Activated T-cell treated with anti-CD3 and anti-CD28 coated beads for 24 hours (primary cell): ENCODE measurements at regions not wholly inside any gene's neighbourhood (a gene's known extent, or its start where the extent isn't known, plus 50 kb on each side); places are given as distances from the start of the nearest gene placed in this dataset.

Source experiments
- DNase-seq: peaks from one replicate; pipeline ENCODE4 v3.0.0-alpha.2; 2020; ENCODE audit warnings: low read depth

DNA sequence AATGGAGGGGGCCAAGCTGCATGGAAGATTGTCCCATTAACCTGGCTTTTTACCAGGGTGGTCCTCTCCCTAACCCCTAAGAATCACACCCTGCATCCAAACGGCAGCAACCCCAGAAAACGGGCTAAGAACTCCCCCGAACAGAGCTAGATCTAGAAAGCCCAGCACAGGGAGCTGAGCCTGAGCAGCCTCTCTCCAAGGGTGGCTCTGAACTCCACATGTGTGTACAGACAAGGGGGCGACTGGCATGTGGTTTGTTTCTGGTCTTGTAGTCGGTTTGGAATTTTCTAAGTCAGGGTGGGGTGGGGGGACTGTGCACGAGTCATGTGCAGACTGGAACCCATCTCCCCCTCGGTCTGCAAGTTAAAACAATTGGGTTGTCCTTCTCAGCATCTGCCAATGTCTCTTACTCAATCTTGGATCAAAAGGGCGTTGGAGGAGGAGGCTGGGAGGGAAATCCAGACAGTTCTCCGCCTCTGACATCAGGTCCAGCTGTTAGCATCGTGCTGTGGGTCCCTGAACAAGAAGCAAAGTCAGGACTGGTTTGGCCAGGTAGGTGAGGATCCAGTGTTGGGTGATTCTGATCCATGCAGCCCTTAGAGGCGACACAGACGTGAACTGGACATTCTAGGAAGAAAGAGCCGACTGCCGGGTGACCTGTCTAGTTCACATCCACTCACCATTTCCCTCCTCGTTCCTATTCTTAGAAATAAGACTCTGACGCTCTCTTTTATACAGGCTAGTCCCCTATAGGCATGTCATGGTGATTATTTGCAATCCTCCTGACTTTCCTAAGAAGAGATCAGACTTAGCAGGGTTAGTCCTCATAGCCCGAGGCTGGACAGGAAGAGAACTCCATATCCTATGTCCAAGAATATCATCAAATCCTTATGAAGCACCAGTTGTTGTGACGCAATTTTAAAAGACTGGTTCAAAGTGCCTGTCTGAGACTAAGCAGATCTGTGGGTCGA is 381.8 kb downstream of the SOX9 start:
- DNase-seq, result no peak

DNA sequence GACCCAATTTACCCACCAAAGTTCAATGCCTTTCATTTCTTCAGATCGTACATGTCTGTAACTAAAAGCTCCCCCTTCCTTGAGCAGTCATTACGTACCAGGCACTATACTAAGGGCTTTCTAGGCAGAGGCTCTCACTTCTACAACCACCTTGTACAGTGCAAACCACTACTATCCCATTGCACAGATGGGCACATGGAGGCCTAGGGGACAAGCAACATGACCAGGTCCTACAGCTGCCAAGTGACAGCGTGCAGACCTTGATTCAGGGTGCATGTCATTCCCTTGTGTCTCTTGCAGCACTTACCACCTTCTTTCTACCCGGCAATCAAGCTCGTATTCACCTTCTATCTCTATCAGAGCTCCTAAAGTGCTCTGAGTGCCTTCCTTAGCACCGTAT is 382.7 kb downstream of the SOX9 start:
- DNase-seq, result no peak

DNA sequence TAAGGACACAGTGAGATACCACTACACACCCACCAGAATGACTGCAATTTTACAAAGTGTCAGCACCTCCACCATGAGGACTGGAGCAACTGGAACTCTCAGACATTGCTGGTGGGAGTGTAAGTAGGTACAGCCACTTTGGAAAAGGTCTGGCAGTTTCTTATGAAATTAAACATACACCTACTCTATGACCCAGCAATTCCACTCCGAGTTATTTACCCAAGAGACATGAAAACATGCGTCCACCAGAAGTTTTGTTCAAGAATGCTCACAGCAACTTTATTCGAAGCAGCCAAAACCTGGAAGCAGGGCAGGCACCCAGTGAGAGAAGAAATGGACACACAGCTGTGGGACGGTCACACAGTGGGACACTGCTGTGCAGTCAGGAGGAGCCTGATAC is 384.0 kb downstream of the SOX9 start:
- DNase-seq, result no peak

DNA sequence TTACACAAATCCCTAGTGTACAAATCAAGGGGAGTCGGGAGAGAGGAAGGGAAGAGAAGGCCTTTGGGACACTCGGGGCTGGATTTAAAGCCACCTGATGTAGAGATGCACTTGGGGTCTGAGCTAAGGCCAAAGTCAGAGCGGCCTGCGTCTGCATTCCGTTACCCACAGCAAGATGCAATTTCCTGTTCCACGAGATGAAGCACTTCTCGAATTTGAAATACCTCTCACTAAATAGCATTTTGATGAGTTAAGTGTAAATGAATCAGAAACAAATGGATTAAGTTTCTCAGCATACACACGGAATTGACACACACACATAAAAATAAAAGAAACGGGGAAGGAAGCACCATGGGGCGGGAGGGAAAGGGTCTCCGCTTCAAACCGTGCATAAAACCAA is 386.0 kb downstream of the SOX9 start:
- DNase-seq, result no peak

DNA sequence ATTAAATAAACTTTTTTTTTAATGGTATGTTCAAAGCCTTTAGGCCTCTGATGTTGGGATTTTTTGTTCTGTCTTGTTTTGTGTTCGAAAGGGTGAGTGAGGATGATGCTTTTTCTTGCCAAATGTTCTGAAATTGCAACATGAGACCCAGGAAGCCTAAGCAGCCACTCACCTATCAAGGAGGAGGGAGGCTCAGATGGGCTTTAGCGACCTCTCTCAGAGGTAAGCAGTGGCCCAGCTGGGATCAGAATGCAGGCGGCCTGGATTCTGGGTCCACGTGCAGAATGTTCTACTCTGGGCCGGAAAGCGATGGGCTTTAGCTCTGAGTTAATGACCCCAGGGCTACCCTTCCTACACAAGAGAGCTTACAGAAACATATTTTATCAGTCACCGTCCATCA is 386.6 kb downstream of the SOX9 start:
- DNase-seq, result no peak

DNA sequence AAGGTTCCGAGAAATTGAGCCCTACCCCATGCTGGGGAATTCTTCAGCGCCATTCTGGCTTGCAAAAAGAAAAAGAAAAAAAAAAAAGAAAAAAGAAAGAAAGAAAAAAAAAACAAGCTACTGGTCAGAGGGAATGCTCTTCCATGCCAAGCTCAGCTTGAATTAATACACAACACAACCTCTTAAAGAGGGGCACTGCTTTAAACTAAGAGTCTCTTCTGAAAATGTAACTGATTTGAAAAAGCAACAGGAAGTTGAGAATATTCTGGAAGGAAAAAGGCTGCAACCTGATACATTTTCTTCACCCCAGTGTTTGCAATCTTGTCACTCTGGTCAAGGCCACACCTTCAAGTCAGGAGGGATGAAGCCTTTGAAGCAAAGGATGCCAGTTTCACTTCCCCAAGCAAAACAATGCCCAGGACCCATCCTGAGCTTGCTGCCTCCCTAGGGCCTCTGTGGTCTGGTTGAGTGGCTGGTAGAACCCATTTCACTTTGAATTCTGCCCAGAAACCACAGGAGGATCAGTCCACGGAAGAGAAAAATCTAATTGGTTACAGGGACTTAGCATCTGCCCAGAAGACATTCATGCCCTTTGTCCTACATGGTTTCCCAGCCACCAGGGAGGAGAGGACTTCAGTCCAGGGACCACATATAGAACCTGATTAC is 389.7 kb downstream of the SOX9 start:
- no peak for DNase-seq

DNA sequence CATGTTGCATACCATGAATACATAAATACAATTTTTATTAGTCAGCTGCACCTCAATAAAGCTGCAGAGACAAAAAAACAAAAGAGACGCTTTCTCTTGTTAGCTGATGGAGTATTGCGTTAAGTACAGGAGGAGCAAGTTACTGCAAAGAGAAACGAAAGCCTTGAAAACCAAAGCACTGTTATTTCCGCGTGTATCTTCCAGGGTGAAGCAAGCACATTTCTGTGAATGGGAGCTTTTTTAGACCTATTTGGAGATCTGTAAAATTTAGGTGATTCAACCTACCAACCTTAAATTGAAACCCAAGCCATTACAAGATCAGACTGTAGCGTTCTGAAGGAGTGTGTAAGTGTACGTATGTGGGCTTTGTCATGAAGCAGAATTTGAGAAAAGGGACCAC is 390.4 kb downstream of the SOX9 start:
- DNase-seq, result no peak

DNA sequence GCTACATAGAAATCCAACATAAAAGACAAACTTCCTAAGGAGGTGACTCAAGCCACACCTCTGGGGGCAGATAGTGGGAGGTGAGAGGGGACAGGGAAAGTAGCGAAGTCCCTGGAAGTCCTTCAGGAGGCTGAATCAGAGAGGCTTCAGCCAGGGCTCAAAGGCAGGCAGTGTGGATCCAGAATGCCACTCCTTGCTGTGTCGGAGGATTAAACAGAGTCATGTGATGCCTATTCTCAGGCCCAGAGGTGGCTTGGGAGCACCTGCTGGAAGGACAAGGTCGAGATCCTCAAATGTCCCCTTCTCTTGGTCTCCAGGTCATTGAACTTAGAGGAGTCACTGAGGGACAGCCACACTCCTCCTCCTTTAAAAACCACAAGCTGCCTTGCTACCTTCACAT is 391.1 kb downstream of the SOX9 start:
- DNase-seq, result no peak

DNA sequence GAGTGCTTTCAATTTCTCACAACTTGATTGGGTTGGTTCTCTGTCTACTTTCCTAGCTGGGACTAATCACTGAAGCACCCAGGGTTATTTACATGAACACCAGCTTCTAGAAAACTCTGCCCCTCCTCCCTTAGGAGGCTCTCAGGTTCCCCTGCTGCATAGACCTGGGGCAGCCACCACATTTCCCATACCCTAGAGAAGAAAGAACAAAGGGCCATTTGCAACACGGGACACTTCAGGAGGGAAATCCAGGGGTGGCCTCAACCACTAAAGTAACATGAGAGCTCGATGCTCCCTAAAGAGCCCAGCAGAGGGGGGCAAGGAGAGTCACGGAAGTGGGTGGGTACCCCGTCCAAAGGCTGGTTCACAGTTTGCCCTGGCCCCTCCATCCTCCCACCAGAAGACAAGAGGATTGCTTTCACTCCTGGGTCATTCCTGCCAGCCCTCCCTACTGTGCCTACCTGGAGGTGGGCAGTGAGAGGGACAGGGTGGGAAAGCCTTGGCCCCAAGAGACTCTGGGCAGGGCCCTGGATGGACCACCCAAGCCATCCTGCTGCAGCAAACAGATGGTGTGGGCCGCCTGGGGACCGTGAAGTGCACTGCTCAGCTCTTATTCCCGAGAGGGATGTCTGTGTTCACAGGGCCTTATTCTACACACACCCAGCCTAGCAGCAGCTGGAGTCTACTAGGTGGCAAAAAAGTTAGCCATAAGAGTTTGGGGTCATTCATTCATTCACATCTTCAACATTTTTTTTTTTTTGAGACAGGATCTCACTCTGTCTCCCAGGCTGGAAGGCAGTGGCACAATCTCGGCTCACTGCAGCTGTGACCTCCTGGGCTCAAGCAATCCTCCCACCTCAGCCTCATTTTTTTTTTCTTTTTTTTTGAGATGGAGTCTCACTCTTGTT is 392.1 kb downstream of the SOX9 start:
- no peak for DNase-seq

DNA sequence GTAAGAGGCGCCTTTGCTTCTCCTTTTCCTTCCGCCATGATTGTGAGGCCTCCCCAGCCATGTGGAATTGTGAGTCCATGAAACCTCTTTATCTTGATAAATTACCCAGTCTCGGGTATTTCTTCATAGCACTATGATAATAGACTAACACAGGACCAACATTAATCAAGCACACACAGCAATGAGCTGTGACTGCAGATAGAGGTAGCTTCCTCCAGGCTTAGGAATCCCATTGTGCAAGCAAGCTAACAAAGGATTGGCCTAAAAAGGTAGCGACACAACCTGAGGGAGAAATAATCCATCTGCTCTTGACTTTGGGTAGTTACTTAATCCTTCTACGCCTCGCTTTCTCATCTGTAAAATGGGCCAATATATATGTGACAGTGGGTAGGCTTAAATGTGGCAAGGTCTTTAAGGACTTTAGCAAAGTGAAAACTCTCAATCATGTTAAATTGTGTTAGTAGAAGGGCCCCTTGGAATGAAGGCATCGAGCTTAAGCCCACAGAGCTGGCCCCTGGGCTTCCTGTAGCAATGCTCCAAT is 393.6 kb downstream of the SOX9 start:
- no peak for DNase-seq

DNA sequence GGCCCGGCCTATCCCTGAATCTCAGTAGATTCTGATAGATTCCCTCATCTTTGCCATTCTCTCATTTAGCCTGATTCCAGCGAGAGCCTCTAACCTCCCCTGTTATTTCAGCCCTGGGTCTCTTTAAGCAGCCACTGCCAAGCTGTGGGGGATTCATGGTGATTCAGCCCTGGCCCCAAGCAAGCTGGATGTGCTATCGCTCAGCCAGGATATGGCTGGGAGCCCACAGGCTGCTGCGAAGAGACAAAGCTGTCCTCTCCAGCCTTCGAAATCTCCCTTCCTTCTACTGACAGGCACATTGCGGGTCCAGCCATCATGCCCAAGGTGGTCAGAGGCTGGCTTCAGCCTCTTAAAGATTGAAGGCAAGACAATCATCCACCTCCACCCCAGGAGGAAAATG is 394.1 kb downstream of the SOX9 start:
- DNase-seq, result no peak

DNA sequence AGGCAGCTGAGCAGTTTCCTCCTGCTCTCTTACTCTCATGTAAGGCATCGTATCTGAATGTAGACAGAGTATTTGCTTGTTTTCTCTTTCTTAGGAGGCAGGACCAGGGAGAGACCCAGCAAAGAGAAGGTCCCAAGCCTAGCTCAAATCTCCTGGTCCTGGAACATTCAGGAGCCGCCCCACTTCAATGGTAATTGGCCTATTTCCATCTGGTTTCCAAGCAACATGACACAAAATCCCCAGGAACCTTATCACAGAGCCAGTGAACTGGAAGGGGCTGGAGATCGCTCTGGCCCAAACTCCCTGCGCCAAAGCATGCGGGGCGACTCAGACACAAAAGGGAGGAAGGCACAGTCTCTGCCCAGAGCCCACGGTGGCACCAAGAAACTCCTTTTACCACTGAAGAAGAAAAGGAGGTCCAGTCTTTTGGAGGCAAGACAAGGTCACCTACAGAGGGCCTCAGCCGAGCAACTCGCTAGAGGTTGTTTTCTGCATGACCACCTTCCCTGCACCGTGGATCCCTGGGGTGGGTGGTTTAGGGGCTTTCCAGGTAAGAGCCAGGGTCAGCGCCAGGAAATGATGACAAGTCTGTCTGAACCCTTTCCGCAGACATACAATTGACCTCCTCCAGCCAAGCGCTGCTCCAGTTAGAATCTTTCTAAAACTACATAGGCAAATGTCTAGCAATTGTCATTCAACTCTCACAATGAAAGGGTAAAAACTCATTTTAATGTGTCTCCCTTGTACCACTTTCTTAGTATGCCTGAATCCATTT is 394.7 kb downstream of the SOX9 start:
- DNase-seq, result no peak

DNA sequence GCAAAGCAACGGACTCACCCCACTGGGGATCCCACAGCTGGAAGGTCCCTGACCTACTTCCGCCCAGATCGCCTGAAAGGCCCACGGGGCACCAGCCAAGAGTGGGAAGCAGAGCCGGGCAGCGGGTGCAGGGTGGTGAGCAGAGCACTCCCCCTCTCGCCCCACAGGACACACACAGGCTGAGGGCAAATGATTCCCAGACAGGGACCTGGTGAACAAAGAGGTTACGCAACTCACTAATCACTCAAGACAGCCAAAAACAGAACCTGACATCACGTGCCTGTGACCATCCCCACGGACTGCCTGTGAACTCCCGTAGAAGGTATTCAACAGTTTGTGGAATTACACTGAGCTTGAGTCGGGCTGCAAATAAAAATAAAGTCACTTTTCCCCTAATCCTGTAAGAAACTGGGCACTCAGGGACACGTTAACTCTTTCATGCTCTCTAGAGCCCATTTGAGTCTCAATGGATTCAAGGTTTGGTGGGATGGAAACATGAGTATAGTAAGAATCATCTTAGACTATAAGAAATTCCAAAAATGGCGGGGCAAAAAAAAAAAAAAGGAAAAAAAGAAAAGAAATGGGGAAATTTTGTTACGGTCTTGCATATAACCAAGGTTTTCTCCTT is 396.1 kb downstream of the SOX9 start:
- no peak for DNase-seq

DNA sequence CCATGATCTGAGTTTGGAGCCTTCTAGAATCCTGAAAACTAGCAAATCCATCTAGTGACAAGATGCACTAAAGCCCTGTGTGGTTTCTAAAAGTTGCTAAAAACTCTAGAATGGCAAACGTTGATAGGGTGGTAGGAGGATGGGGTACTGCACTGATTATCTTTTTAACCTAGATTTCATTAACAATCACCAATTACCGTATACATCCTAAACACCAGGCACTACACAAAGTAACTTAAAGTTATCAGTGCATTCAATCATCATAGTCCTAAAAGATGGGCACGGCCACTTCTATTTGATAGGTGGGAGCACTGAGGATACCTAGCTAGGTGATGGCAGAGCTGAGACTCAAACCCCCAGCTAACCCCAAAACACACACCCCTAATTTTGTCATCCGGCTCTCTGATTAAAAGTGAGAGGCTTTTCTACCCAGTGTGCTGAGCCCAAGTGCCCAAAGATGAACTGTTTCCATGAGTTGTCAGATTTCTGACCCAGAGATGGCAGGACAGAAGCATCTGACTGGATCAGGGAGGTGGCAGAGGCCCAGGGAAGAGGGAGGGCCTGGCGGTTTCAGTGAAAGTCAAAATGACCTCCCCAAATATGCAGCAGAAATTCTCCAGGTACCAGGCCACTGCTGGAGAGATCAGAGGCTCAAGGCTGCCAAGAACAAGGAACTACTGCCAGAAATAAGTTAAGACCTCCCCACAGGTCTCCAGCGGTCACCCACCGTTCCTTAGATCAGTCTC is 396.8 kb downstream of the SOX9 start:
- no peak for DNase-seq

DNA sequence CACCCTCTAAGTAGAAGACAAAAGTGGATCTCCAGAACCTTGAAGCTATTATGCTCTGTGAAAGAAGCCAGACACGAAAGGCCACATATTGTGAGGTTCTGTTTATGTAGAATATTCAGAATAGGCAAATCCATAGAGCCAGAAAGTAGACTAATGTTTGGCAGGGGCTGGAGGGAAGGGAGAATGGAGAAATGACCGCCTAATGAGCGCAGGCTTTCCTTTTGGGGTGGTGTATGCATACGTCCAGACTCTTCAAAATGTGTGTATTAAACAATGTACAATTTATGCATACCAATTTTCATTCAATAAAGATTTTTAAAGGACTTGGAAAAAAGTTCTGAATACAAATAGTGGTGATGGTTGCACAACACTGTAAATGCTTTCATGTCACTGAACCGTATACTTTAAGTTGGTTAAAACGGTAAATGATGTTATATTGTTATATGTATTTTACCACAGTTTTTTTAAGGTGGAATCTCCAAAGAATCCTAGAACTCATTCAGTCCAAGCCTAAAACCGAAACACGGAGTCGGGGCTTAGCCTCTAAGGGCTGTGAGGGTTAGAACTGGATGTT is 397.4 kb downstream of the SOX9 start:
- DNase-seq, result no peak

DNA sequence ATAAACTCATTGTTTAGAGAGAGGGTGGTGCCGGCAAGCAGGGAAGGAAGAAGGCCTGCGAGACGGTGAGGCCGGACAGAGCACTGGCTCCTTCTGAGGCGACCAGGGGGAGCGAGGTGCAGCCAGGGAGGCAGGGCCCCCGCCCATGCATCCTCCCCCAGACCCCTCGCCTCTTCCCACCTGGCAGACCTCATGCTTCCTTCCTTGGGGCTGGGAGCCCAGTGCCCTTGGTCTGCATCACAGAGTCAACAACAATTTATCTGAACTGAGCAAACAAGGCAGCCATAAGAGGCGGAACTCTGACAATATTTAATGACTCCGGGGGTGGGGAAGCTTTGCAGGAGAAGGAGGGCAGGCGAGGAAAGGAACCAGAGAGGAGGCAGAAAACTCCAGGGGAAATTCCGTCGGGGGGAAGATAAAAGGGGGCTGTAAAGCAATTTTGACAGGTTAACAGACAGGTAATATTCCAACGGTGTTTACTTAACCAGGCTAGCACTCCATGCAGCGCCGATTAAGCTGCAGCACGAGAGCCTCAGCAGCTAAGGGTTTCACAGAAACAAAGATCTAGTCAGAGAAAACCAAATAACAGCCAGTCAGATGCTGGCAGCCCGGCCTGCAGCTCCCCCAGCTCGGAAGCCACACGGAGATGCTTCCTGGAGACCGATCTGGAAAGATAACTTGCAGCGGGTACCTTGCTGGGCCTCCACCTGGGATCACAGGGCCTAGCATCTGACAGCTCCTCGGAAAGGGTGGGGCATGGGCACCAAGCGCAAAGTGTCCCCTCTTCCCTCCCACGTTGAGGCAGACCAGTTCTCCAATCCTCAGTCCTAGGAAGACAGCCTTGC is 398.2 kb downstream of the SOX9 start:
- DNase-seq, result no peak

DNA sequence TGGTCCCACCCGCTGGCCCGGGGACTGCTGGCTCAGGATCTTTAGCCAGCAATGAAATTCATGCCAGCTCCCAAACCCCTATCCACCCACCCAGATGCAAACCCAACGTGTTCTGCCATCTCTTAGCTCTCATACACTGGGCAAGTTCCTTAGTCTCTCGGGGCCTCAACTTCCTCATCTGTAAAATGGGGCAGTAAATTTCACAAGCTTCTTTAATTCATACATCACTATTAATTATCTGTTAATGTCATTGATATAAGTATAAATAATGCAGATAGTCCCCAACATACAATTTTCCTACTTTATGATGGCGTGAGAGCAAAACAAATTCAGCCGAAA is 398.7 kb downstream of the SOX9 start:
- DNase-seq, result no peak

DNA sequence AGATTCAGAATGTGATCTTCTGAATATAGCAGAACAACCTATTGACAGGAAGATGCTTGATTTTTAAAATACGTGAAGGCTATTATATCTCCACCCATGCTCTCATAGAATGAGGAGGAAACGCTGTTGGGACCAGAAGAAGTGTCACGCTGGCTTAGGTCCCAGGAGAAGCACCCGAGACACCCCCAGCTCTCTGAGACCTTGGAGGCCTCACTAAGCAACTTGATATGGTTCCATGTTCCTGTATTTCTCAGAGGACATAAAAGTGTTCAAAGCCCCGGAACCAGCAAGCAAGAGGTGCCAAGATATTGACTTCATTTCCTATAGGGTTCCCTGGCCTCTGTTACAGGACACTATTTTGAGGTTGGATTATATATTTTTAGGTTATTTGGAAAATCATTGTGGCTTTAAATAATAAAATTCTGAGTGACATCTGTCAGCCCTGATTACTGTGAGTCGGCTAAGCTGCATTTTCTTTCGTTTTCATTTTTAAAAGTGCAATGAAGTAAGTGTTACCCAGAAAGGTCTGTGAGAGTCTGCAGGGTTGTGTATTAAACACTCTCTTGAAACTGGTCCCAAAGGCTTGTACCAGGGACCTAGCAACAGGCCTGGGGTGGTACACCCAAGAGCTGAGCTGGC is 400.0 kb downstream of the SOX9 start:
- DNase-seq, result no peak

DNA sequence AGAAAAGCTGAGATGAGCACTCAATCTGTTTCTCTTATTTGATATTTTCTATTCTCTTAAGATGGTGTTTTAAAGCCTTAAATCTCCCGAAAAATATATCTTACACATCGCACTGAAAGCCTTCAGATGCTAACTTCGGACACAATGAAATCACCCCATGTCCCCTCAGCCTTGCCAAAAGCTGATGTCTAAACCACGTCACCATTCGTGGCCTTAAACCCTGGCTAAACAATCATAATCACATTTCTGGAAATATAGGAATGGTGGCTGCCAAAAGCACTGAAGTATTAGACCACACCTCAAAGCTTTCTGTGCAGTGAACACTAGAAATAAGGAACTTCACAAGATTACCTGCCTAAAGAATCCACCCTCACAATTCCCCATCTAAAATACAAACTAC is 402.7 kb downstream of the SOX9 start:
- DNase-seq, result no peak
